K562 (cell line): ENCODE measurements at regions not wholly inside any gene's neighbourhood (a gene's known extent, or its start where the extent isn't known, plus 50 kb on each side); places are given as distances from the start of the nearest gene placed in this dataset.

Source experiments
- ATAC-seq: fragments of 200-7000 bp; cut with Tn5 transposase; 3 replicates; pipeline ENCODE4 v1.9.1; 2020; ENCODE audit warnings: moderate library complexity
- BruUV-seq: library from RNA; stranded (reverse); fragments of 400-500 nt; replicated peaks from 2 replicates; lab custom pipeline; 2021; lab: Mats Ljungman, UMichigan
- CTCF ChIA-PET: fragments of 300-600 bp; formaldehyde crosslinking; extraction: SDS; loops from one replicate; lab custom pipeline; 2021; ENCODE audit warnings: low intra/inter-chr PET ratio; lab: Yijun Ruan, JAX
- POLR2A ChIA-PET: fragments of 300-600, 350-650 bp; sonication (Branson Sonifier 250); formaldehyde crosslinking; extraction: SDS; loops from one replicate; lab custom pipeline; 2021; ENCODE audit warnings: antibody characterized with exemption, inconsistent platforms; lab: Yijun Ruan, JAX
- DNase-seq, 4 experiments: peaks; one replicate each; pipeline versions ENCODE4 v3.0.0 to v3.0.0-alpha.2; 2011 to 2018; ENCODE audit warnings: low spot score in 3 of 4, mixed read lengths in 3 of 4; ENCODE audit errors: extremely low read depth in 1 of 4
- FAIRE-seq: peaks from 2 replicates; lab custom pipeline; 2011; peaks lifted over from hg19 to GRCh38; lab: Jason Lieb, UNC
- H2AFZ ChIP-seq: 2 replicates; pipeline ENCODE4 v1.6.0; 2011; ENCODE audit warnings: low read depth, low read length, control low read depth, inconsistent platforms
- H3K27ac ChIP-seq: fragments of 200-600 bp; 3 replicates; pipeline ENCODE4 v1.8.0; 2011; ENCODE audit warnings: low read depth, mild to moderate bottlenecking, control low read depth, inconsistent platforms, low read length, moderate library complexity, mixed read lengths; ENCODE audit errors: extremely low read depth
- H3K27me3 ChIP-seq, 2 experiments: fragments of 300-600 bp in 1 of 2; 2 replicates in 1 of 2; 3 replicates in 1 of 2; pipeline versions ENCODE4 v1.6.0 to v1.8.0; 2011; ENCODE audit warnings: inconsistent platforms in 2 of 2, low read length in 2 of 2, mild to moderate bottlenecking in 1 of 2, mixed read lengths in 1 of 2, moderate library complexity in 1 of 2; ENCODE audit not compliant: control insufficient read depth in 2 of 2, insufficient read depth in 2 of 2
- H3K36me3 ChIP-seq: fragments of 300-600 bp; 3 replicates; pipeline ENCODE4 v1.8.0; 2011; ENCODE audit warnings: mild to moderate bottlenecking, low read length, inconsistent platforms; ENCODE audit not compliant: control insufficient read depth, insufficient read depth
- H3K4me1 ChIP-seq, 2 experiments: fragments of 200-600 bp in 1 of 2; replicated peaks in 1 of 2; 2 replicates in 1 of 2; 3 replicates in 1 of 2; pipeline versions ENCODE4 v1.5.1 to v1.8.0; 2011; ENCODE audit warnings: inconsistent platforms in 2 of 2, low read length in 2 of 2, mild to moderate bottlenecking in 1 of 2, mixed read lengths in 1 of 2, moderate library complexity in 1 of 2; ENCODE audit not compliant: control insufficient read depth in 2 of 2, insufficient read depth in 2 of 2
- H3K4me2 ChIP-seq: 2 replicates; pipeline ENCODE4 v1.6.1; 2011; ENCODE audit warnings: low read length, control low read depth, inconsistent platforms, mixed read lengths; ENCODE audit not compliant: insufficient read depth
- H3K4me3 ChIP-seq: fragments of 200-600 bp; sonication (generic), shearing (Covaris generic); 2 replicates; pipeline ENCODE4 v1.5.1; 2016; ENCODE audit warnings: control low read depth, inconsistent platforms
- H3K79me2 ChIP-seq: fragments of 200-600 bp; 3 replicates; pipeline ENCODE4 v1.8.0; 2011; ENCODE audit warnings: low read length, inconsistent platforms; ENCODE audit not compliant: control insufficient read depth, insufficient read depth
- H3K9ac ChIP-seq, 2 experiments: 2 replicates each; pipeline versions ENCODE4 v1.6.0 to v1.6.1; 2011; ENCODE audit warnings: low read depth in 2 of 2, low read length in 2 of 2, control low read depth in 1 of 2, inconsistent platforms in 1 of 2, mild to moderate bottlenecking in 1 of 2, mixed read lengths in 1 of 2; ENCODE audit not compliant: insufficient read depth in 1 of 2
- H3K9me1 ChIP-seq: one replicate; pipeline ENCODE4 v1.6.0; 2011; ENCODE audit warnings: inconsistent platforms, mild to moderate bottlenecking, low read length, moderate library complexity; ENCODE audit not compliant: control insufficient read depth, insufficient read depth
- H3K9me3 ChIP-seq: replicated peaks from 2 replicates; pipeline ENCODE4 v1.5.1; 2011; ENCODE audit warnings: low read depth, low read length, inconsistent platforms; ENCODE audit not compliant: control insufficient read depth, insufficient read depth
- H4K20me1 ChIP-seq: replicated peaks from 2 replicates; pipeline ENCODE4 v1.6.1; 2011; ENCODE audit warnings: low read length, inconsistent platforms, mixed read lengths; ENCODE audit not compliant: control insufficient read depth, insufficient read depth
- CBFA2T2 ChIP-seq: fragments of 450-650 bp; conservative IDR thresholded peaks from 2 replicates; pipeline ENCODE4 v1.6.1; 2017; ENCODE audit warnings: mild to moderate bottlenecking
- DIDO1 ChIP-seq: fragments of 450-650 bp; IDR thresholded peaks from 2 replicates; pipeline ENCODE4 v1.6.1; 2016; ENCODE audit warnings: low read depth, missing biosample characterization, missing genetic modification characterization
- E2F3 ChIP-seq: fragments of 250-450 bp; sonication (Bioruptor Pico); IDR thresholded peaks from 2 replicates; pipeline ENCODE4 v1.4.0; 2020; ENCODE audit warnings: mild to moderate bottlenecking
- ILK ChIP-seq: fragments of 450-650 bp; IDR thresholded peaks from 2 replicates; pipeline ENCODE4 v1.6.1; 2016; ENCODE audit warnings: missing genetic modification characterization, low read depth, mild to moderate bottlenecking, missing compliant biosample characterization, moderate library complexity, borderline replicate concordance
- PHTF2 ChIP-seq: fragments of 250-450 bp; sonication (Bioruptor Pico); IDR thresholded peaks from 2 replicates; pipeline ENCODE4 v1.5.0; 2021; ENCODE audit warnings: mild to moderate bottlenecking
- PTBP1 ChIP-seq: fragments of 200-400 bp; formaldehyde crosslinking; IDR thresholded peaks from 2 replicates; pipeline ENCODE4 v1.6.1; 2017; ENCODE audit warnings: low read depth, low read length
- RFX7 ChIP-seq: fragments of 250-450 bp; sonication (Bioruptor Pico); IDR thresholded peaks from 2 replicates; pipeline ENCODE4 v1.5.1; 2021; ENCODE audit warnings: mild to moderate bottlenecking
- TAF15 ChIP-seq: fragments of 200-400 bp; formaldehyde crosslinking; IDR thresholded peaks from 2 replicates; pipeline ENCODE4 v1.6.1; 2017; ENCODE audit warnings: mild to moderate bottlenecking, low read depth, low read length, moderate library complexity
- TCF7L2 ChIP-seq: fragments of 150-350 bp; IDR thresholded peaks from 2 replicates; pipeline ENCODE4 v1.6.1; 2016; ENCODE audit warnings: low read depth, mild to moderate bottlenecking, low read length, moderate library complexity
- ZBTB17 ChIP-seq: fragments of 450-650 bp; formaldehyde crosslinking; IDR thresholded peaks from 2 replicates; pipeline ENCODE4 v1.4.0; 2020; ENCODE audit warnings: mild to moderate bottlenecking
- ZFP1 ChIP-seq: fragments of 450-650 bp; formaldehyde crosslinking; IDR thresholded peaks from 2 replicates; pipeline ENCODE4 v1.4.0; 2020; ENCODE audit warnings: mild to moderate bottlenecking, mixed read lengths
- ZNF134 ChIP-seq: fragments of 250-450 bp; sonication (Bioruptor Pico); conservative IDR thresholded peaks from 2 replicates; pipeline ENCODE4 v1.4.0; 2020
- ZNF239 ChIP-seq: fragments of 250-450 bp; sonication (Bioruptor Pico); IDR thresholded peaks from 2 replicates; pipeline ENCODE4 v1.4.0; 2020; ENCODE audit warnings: mild to moderate bottlenecking
- ZNF764 ChIP-seq: fragments of 250-450 bp; sonication (Bioruptor Pico); IDR thresholded peaks from 2 replicates; pipeline ENCODE4 v1.4.0; 2020; ENCODE audit warnings: low read depth, mild to moderate bottlenecking, moderate library complexity
- WGBS: fragments of 100-300 bp; shearing (Covaris generic); methylation state at CpG from one replicate; pipeline ENCODE4 v1.1.6; 2016; ENCODE audit warnings: low coverage, mixed read lengths; ENCODE audit not compliant: insufficient coverage; ENCODE audit errors: missing lambda C conversion rate; 5-methylcytosine and 5-hydroxymethylcytosine counted together
- in situ Hi-C: fragments of 300-500 bp; cut with MboI; formaldehyde crosslinking; loops from 4 replicates; pipeline ENCODE4 v1.15.0; 2018; ENCODE audit warnings: inconsistent platforms, mixed read lengths
- intact Hi-C: fragments of 100-400 bp; cut with micrococcal nuclease; formaldehyde crosslinking; loops from 2 replicates; pipeline ENCODE4 v1.14.2; 2022
- TF ChIP-seq, protein P1 (sequence below), 2 experiments: fragments of 450-650 bp; formaldehyde crosslinking in 1 of 2; IDR thresholded peaks; 2 replicates each; pipeline versions ENCODE4 v1.4.0 to v1.6.1; 2014 to 2020; ENCODE audit warnings: mild to moderate bottlenecking in 2 of 2, borderline replicate concordance in 1 of 2, low read depth in 1 of 2

GRCh38 chr10:105347487-105347886, 706.4 kb downstream of the SORCS3 start:
- Histone ChIP-seq H2AFZ (no peak overlapping the region), H3K27me3 (no peaks in the 10 kb centered on the region), H3K36me3 (no peaks in the 10 kb centered on the region), H3K27ac (no peak overlapping the region), H3K9me1 (no peaks in the 10 kb centered on the region), H3K79me2 (no peaks in the 10 kb centered on the region), H3K4me3 (no peak overlapping the region), H3K4me2 (no peak overlapping the region), H3K9ac (no peak overlapping the region), H4K20me1 (no peaks in the 10 kb centered on the region), H3K9me3 (no peaks in the 10 kb centered on the region), H3K4me1 (no peaks in the 10 kb centered on the region)
- TF ChIP-seq RFX7 (CRISPR knock-in tag) (no peak), ZNF764 (CRISPR knock-in tag) (no peak), ZBTB17 (CRISPR knock-in tag) (no peak), TCF7L2 (no peak), TAF15 (no peak), PTBP1 (no peak), CBFA2T2 (no peak), E2F3 (CRISPR knock-in tag) (no peak), ZNF239 (CRISPR knock-in tag) (no peak), ILK (no peak), ZNF134 (CRISPR knock-in tag) (no peak), DIDO1 (tag) (no peak), ZFP1 (no peak), PHTF2 (CRISPR knock-in tag) (no peak)
- TF ChIP-seq, protein P1, sequence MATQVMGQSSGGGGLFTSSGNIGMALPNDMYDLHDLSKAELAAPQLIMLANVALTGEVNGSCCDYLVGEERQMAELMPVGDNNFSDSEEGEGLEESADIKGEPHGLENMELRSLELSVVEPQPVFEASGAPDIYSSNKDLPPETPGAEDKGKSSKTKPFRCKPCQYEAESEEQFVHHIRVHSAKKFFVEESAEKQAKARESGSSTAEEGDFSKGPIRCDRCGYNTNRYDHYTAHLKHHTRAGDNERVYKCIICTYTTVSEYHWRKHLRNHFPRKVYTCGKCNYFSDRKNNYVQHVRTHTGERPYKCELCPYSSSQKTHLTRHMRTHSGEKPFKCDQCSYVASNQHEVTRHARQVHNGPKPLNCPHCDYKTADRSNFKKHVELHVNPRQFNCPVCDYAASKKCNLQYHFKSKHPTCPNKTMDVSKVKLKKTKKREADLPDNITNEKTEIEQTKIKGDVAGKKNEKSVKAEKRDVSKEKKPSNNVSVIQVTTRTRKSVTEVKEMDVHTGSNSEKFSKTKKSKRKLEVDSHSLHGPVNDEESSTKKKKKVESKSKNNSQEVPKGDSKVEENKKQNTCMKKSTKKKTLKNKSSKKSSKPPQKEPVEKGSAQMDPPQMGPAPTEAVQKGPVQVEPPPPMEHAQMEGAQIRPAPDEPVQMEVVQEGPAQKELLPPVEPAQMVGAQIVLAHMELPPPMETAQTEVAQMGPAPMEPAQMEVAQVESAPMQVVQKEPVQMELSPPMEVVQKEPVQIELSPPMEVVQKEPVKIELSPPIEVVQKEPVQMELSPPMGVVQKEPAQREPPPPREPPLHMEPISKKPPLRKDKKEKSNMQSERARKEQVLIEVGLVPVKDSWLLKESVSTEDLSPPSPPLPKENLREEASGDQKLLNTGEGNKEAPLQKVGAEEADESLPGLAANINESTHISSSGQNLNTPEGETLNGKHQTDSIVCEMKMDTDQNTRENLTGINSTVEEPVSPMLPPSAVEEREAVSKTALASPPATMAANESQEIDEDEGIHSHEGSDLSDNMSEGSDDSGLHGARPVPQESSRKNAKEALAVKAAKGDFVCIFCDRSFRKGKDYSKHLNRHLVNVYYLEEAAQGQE (IDR thresholded peaks at IDR 0.05; ENCODE audit: borderline replicate concordance) = no peak
- TF ChIP-seq, protein P1 (CRISPR knock-in tag; IDR thresholded peaks at IDR 0.05; ENCODE audit: low read depth) = no peak
- no peak for FAIRE-seq
- BruUV-seq = no TSS peak
- WGBS = 0% methylated on average over 1 of the region's 2 CpGs
- POLR2A ChIA-PET = no interaction called here
- intact Hi-C loops (no loop called here), in situ Hi-C loops (no loop called here)
- CTCF ChIA-PET = no interaction called here
- no peak for DNase-seq
- no peak for ATAC-seq
